NB4 (cell line): ENCODE measurements at regions not wholly inside any gene's neighbourhood (a gene's known extent, or its start where the extent isn't known, plus 50 kb on each side); places are given as distances from the start of the nearest gene placed in this dataset.

Experiments
- MYC ChIP-seq: IDR thresholded peaks from 2 replicates; pipeline ENCODE4 v1.6.1; 2011; ENCODE audit warnings: low read depth, low read length
- POLR2A ChIP-seq: IDR thresholded peaks from 2 replicates; pipeline ENCODE4 v1.6.1; 2011; ENCODE audit warnings: mild to moderate bottlenecking; ENCODE audit not compliant: insufficient read length; ENCODE audit errors: extremely low read depth
- TF ChIP-seq, protein P1 (sequence below): IDR thresholded peaks from one replicate; pipeline ENCODE4 v1.5.1; 2012; ENCODE audit warnings: low read depth, low read length

DNA sequence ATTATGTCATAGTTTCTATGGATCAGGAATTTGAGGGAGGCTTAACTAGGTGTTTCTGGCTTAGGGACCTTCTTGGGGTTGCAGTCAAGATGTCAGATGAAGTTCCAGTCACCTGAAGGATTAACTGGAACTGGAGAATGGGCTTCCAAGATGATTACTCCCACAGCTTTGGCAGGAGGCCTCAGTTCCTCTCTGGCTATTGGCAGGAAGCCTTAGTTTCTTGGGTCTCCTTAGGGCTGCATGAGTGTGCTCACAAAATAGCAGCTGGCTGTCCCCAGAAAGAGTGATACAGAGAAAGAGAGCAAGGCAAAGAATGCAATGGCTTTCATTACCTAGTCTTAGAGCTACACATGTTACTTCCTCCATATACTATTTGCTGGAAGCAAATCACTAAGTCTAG is 138.1 kb upstream of the TLE4 start:
- TF ChIP-seq, protein P1, sequence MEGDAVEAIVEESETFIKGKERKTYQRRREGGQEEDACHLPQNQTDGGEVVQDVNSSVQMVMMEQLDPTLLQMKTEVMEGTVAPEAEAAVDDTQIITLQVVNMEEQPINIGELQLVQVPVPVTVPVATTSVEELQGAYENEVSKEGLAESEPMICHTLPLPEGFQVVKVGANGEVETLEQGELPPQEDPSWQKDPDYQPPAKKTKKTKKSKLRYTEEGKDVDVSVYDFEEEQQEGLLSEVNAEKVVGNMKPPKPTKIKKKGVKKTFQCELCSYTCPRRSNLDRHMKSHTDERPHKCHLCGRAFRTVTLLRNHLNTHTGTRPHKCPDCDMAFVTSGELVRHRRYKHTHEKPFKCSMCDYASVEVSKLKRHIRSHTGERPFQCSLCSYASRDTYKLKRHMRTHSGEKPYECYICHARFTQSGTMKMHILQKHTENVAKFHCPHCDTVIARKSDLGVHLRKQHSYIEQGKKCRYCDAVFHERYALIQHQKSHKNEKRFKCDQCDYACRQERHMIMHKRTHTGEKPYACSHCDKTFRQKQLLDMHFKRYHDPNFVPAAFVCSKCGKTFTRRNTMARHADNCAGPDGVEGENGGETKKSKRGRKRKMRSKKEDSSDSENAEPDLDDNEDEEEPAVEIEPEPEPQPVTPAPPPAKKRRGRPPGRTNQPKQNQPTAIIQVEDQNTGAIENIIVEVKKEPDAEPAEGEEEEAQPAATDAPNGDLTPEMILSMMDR, result no peak
- TF ChIP-seq POLR2A, result no peak
- no peak for TF ChIP-seq MYC
